PFSK-1 (cell line): ENCODE measurements at regions not wholly inside any gene's neighbourhood (a gene's known extent, or its start where the extent isn't known, plus 50 kb on each side); places are given as distances from the start of the nearest gene placed in this dataset.

Source experiments
- POLR2AphosphoS5 ChIP-seq: IDR thresholded peaks from 2 replicates; pipeline ENCODE4 v1.6.1; 2012; ENCODE audit warnings: low read depth, mild to moderate bottlenecking, control low read depth, low read length, moderate library complexity
- TAF1 ChIP-seq: IDR thresholded peaks from 2 replicates; pipeline ENCODE4 v1.6.1; 2012; ENCODE audit warnings: low read length, control low read depth, borderline replicate concordance; ENCODE audit not compliant: insufficient read depth

DNA sequence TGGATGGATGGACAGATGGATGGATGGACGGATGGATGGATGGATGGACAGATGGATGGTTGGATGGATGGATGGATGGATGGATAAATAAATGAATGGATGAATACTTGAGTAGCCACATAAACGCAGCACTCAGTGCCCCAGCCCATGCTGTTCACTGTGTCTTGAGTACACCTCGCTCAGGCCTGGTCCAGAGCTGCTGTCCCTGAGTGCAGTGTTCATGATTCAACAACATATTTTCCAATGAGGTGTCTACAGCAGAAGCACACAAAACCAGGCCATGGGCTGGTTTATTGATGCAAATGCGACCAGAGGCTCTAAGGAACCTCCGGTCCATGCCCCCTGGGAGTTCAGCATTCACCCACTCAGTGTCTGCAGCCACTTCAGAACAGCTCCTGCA, 584.3 kb downstream of the BRD1 start:
- no peak for TF ChIP-seq POLR2AphosphoS5
- no peak for TF ChIP-seq TAF1
